Esophagus squamous epithelium (tissue), 5 donors: ENCODE measurements at regions not wholly inside any gene's neighbourhood (a gene's known extent, or its start where the extent isn't known, plus 50 kb on each side); places are given as distances from the start of the nearest gene placed in this dataset.

ENCODE experiments used
- DNase-seq: peaks from one replicate; lab custom pipeline; 2025; lab: John Stamatoyannopoulos, UW
- H3K27ac ChIP-seq, 4 donors: fragments of 200-600 bp; sonication (generic); one replicate each; pipeline ENCODE4 v1.5.1; 2016 to 2019; ENCODE audit warnings: mild to moderate bottlenecking in 1 of 4
- H3K27me3 ChIP-seq, 4 donors: fragments of 200-600 bp; sonication (generic); 1 replicate in 3 of 4; 2 replicates in 1 of 4; pipeline versions ENCODE4 v1.5.1 to v1.6.0; 2017 to 2021; ENCODE audit warnings: antibody characterized with exemption in 1 of 4
- H3K36me3 ChIP-seq, 3 donors: fragments of 200-600 bp; sonication (generic); one replicate each; pipeline ENCODE4 v1.5.1; 2016 to 2019
- H3K4me1 ChIP-seq, 3 donors: fragments of 200-600 bp; sonication (generic); one replicate each; pipeline ENCODE4 v1.5.1; 2017 to 2019
- H3K4me3 ChIP-seq, 4 donors: fragments of 200-600 bp; sonication (generic); 1 replicate in 3 of 4; 2 replicates in 1 of 4; pipeline ENCODE4 v1.5.1; 2016 to 2019; ENCODE audit warnings: mild to moderate bottlenecking in 2 of 4, moderate library complexity in 1 of 4
- H3K9me3 ChIP-seq, 3 donors: fragments of 200-600 bp; sonication (generic); one replicate each; pipeline ENCODE4 v1.5.1; 2016 to 2019
- CTCF ChIP-seq, 6 experiments: fragments of 450-650 bp in 4 of 6; fragments of 200-600 bp in 2 of 6; sonication (generic) in 2 of 6; IDR thresholded peaks; one replicate each; pipeline ENCODE4 v1.5.1; 2016 to 2019; ENCODE audit warnings: antibody characterized with exemption in 6 of 6, mild to moderate bottlenecking in 4 of 6, moderate library complexity in 4 of 6
- POLR2A ChIP-seq, 4 donors: fragments of 450-650 bp; IDR thresholded peaks; one replicate each; pipeline ENCODE4 v1.6.1; 2017; ENCODE audit warnings: antibody characterized with exemption in 4 of 4, mild to moderate bottlenecking in 4 of 4, moderate library complexity in 3 of 4
- WGBS, 2 donors: methylation state at CpG; one replicate each; pipeline ENCODE4 v1.1.5; 2018; 5-methylcytosine and 5-hydroxymethylcytosine counted together
- intact Hi-C: fragments of 100-400 bp; cut with DNase I; formaldehyde crosslinking; loops from one replicate; pipeline ENCODE4 v1.15.0; 2022
- donor health status: DM: yes; HTN: yes; CAD: no.

GRCh38 chr5:176176231-176176630 is 62.0 kb upstream of the SIMC1 start:
- DNase-seq: no peak
- TF ChIP-seq POLR2A (IDR thresholded peaks at IDR 0.05) (no peak), CTCF (IDR thresholded peaks at IDR 0.05) (no peak)
- Histone ChIP-seq H3K4me1 (no peaks in the 10 kb centered on the region), H3K27me3 (peaks cover 0 to 72% (median 0%) of the 10 kb centered on the region in 4 donors), H3K27ac (no peak overlapping the region), H3K4me3 (no peak overlapping the region), H3K36me3 (no peaks in the 10 kb centered on the region), H3K9me3 (no peaks in the 10 kb centered on the region)
- 69 to 81% methylated on average over 6 of the region's 6 CpGs for WGBS, 2 donors
- intact Hi-C loops: no loop called here

GRCh38 chr5:176178789-176179188 is 59.4 kb upstream of the SIMC1 start:
- no peak for DNase-seq
- Histone ChIP-seq H3K27me3 (peaks cover 0 to 75% (median 0%) of the 10 kb centered on the region in 4 donors), H3K9me3 (no peaks in the 10 kb centered on the region), H3K4me3 (no peak overlapping the region), H3K4me1 (no peaks in the 10 kb centered on the region), H3K27ac (no peak overlapping the region), H3K36me3 (no peaks in the 10 kb centered on the region)
- intact Hi-C loops: no loop called here
- TF ChIP-seq CTCF (IDR thresholded peaks at IDR 0.05): no peak
- WGBS, 2 donors: 87 to 90% methylated on average over 2 to 3 of the region's 3 CpGs

DNA sequence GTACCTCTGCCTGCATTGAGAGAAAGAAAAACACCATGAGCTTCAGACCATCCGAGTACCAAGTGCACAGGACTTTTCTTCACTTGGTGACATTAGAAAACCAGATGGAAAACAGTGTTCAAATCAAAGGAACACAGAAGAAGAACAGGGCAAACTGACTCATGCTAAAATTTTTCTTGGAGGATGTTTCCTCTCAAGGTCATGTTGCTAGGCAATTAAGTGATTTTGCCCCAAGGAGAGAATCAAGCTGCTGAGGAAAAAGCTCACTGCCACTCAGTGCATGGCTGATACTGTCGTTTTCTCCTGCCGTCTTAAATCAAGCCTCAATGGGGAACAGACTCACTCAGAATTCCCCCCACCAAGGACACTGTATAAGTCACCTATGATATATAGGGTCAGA is 57.9 kb upstream of the SIMC1 start:
- no peak for DNase-seq
- intact Hi-C loops: no loop called here
- 39 to 44% methylated on average over 3 of the region's 3 CpGs for WGBS, 2 donors
- no peaks in the 10 kb centered on the region for H3K36me3 ChIP-seq
- H3K9me3 ChIP-seq: no peaks in the 10 kb centered on the region
- peaks cover 0 to 66% (median 0%) of the 10 kb centered on the region in 4 donors for H3K27me3 ChIP-seq
- H3K4me3 ChIP-seq: no peak overlapping the region
- no peaks in the 10 kb centered on the region for H3K4me1 ChIP-seq
- TF ChIP-seq POLR2A (IDR thresholded peaks at IDR 0.05): no peak
- TF ChIP-seq CTCF (IDR thresholded peaks at IDR 0.05): no peak
- H3K27ac ChIP-seq: no peak overlapping the region

- DNase-seq: no peak
- Histone ChIP-seq H3K27me3 (peaks cover 0 to 63% (median 0%) of the 10 kb centered on the region in 4 donors), H3K4me3 (no peak overlapping the region), H3K4me1 (no peaks in the 10 kb centered on the region), H3K9me3 (no peaks in the 10 kb centered on the region), H3K27ac (no peak overlapping the region), H3K36me3 (no peaks in the 10 kb centered on the region)
- intact Hi-C loops: no loop called here
- WGBS, 2 donors: 35 to 36% methylated on average over 3 of the region's 3 CpGs
- no peak for TF ChIP-seq CTCF (IDR thresholded peaks at IDR 0.05)
- TF ChIP-seq POLR2A (IDR thresholded peaks at IDR 0.05): no peak
Observed at GRCh38 chr5:176180781-176181180, 57.4 kb upstream of the SIMC1 start.

GRCh38 chr5:176181271-176181855 is 56.9 kb upstream of the SIMC1 start:
- no peaks in the 10 kb centered on the region for H3K36me3 ChIP-seq
- no peaks in the 10 kb centered on the region for H3K4me1 ChIP-seq
- intact Hi-C loops: no loop called here
- H3K9me3 ChIP-seq: no peaks in the 10 kb centered on the region
- no peak overlapping the region for H3K27ac ChIP-seq
- peaks cover 0 to 57% (median 0%) of the 10 kb centered on the region in 4 donors for H3K27me3 ChIP-seq
- H3K4me3 ChIP-seq: no peak overlapping the region
- TF ChIP-seq POLR2A (IDR thresholded peaks at IDR 0.05) (no peak), CTCF (IDR thresholded peaks at IDR 0.05) (no peak)
- WGBS, 2 donors: 59 to 75% methylated on average over 7 of the region's 7 CpGs
- DNase-seq: no peak
